Stimulated activated CD4-positive, alpha-beta T cell treated with anti-CD3 and anti-CD28 coated beads, TNF-alpha, amount 100 ng/mL, for 1 hour (primary cell): ENCODE measurements at regions not wholly inside any gene's neighbourhood (a gene's known extent, or its start where the extent isn't known, plus 50 kb on each side); places are given as distances from the start of the nearest gene placed in this dataset.
A peak's percentile ranks its signal among the peaks of the same experiment; 100 is the strongest.
"Not testable (repeated sequence)": the region's sequence is repeated elsewhere in the genome, so short reads cannot be mapped to it uniquely, and the experiment has no call there.

Experiments
- DNase-seq, 3 donors: peaks; one replicate each; pipeline ENCODE4 v3.0.0-alpha.2; 2020; ENCODE audit warnings: low read depth in 3 of 3, low spot score in 1 of 3

DNA sequence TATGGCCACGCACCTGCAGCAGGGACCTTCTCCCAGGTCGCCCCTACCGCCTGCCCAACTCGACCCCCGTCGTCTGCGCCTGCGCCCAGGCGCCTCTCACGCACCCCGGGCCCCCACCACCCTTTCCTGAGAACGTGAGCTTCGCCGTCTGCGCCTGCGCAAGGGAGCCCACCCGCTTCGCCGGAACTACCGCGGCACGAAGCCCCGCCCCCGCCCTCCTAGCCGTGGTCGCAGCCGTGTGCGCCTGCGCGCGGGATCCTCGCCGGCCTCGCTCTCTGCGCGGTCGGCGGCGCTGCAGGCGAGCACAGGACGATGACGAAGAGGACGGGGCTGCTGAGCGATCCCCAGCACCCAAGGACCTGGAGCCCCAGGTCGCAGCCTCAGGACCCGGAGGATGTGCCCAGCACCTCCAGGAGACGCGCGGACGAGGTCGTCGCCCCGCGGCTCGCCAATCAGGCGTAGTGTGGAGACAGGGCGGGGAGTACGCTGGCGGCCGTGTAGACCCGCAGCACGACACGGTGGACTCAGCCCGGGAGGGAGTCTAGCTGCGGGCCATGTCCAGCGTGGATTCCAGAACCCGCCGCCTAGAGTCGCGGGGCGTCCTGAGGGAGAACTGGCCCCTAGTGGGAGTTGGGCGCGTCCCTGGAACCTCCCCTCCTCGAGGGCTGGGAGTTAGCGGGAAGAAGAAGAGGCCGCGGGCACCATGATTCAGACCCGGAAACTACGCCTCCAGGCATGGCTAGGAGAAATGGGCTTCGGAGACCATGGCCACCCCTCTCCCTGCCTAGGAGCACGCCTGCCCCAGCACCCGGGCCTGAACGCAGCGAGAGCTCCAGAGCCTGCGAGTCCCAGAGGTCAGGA lies 1120.8 kb upstream of the TMEM132C start:
- DNase-seq: peak; percentile 32 to 66 (median 64)

DNA sequence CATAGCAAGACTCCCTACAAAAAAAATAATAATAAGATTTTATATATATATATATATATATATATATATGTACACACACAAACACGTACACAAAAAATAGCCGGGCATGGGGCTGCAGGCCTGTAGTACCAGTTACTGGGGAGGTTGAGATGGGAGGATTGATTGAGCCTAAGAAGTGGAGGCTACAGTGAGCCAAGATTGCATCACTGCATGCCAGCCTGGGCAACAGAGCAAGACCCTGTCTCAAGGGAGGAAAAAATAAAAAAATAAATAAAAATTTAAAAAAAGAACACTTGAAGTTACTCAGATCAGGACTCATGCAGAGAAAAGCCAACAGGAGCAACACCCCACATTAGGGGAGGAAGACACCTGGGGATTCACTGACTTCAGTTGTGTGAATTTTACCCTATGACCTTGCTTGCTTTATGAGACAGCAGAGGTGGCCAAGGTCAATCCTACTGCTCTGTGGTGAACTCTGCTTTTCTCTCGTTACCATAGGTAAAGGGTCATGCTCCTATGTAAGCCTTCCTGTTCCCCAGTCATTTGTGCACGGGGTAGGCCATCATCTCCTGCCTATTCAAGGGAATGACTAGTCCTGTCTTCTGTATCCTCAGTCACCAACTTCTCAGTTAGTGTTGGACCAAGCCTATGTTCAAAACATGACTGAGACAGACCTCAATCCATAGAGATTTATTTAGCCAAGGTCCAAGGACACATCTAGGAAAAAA lies 1119.8 kb upstream of the TMEM132C start:
- no peak for DNase-seq

DNA sequence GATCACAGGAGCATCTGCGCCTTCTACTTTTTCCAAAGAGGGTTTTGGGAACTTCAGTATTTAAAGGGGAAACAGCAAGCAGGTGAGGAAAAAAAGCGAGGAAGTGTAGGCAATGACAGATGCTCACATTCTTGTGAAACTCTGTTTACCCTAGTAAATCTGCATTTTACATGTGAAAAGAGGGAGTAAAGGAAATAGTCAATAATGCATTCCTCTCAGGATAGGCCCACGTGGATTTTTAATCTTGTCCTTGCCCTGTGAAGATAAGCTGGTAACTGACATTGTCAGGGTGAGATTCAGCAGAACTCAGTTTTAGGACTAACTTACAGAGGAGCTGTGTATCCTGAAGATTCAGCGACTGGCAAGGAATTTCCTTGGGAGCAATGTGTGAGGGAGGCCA lies 1119.2 kb upstream of the TMEM132C start:
- DNase-seq: no peak

DNA sequence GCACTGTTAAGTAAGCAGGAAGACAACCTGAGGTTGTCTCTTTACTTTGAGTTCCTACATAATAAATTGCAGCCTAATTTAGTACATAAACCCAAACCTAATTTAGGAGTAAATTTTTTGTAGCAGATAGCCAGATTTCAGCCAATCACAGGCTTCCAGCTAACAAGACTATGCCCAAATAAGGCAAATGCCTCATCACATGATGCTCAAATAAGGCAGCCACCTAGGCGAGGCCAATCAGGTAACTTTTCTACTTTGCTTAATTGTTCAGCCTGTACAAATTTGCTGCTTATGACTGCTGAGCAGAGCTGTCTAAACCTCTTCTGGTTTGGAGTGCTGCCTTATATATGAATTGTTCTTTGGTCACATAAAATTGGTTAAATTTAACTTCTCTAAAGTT lies 1118.7 kb upstream of the TMEM132C start:
- no peak for DNase-seq

DNA sequence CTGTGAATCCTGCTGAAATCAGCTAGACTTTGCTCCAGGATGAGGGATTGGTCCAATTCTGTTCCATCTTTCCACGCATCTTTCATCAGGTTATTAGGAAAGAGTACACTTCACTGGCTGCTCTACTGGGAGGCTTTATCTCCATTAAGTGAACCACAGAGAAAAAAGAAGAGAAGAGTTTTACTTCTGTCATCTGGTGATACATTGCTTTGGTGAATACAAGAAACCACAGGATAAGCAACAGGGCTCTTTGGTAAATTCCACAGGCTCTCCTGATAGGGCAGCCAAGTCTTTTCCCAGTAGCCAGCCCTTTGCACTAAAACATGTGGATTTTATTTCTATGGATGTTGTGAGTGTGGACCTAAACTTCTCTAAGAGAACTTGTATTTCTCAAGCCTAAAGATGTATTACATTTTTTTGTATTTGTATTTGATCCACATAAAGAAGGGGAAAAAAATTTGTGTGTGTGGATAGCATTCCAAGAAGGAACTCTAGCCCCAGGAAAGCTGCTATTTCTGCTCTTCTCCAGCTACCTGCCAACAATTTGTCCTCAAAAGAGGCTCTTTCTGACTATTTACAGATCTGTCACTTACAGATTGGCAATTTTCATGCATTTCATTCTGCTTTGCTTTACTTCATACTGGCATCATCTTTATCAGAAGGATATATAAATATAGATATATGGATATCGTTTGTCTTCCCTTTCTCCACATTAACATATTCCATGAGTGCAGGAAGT lies 1117.6 kb upstream of the TMEM132C start:
- DNase-seq: no peak

DNA sequence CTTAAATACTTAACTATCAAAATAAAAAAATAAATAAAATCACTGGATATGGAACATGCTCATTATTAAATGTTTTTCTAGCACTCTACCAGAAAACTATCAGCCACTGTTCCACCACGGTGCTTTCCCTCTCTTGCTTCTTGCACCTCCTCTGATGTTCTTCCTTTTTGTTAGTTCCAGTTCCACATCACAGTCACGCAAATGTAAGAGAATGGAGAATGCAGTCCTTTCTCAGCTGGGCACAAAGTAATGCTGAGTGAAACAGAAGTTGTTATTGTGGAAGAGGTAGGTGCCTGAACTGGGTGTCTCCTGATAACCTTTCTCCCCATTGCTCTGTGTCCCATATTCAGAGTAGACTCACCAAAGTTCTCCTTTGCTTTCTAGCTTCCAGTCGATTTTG lies 1116.9 kb upstream of the TMEM132C start:
- no peak for DNase-seq

DNA sequence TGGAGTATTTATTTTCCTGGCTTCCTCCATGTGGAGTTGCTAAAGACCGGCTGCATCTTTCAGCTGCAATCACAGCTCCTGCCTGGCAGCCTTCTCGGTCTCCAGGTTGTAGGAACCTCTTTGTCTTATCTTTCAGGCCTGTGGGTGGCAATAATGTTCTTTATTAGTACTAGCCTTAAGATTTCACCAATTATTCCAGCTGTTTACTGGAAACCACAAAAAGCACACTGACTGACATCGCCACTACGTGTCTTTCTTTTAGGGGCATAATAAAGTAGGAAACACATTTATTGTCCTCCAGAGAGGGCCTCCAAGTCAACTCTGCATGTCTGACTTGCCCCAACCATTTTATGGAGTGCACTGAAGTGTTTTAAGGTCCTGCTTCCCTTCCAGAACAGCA lies 1116.5 kb upstream of the TMEM132C start:
- no peak for DNase-seq

DNA sequence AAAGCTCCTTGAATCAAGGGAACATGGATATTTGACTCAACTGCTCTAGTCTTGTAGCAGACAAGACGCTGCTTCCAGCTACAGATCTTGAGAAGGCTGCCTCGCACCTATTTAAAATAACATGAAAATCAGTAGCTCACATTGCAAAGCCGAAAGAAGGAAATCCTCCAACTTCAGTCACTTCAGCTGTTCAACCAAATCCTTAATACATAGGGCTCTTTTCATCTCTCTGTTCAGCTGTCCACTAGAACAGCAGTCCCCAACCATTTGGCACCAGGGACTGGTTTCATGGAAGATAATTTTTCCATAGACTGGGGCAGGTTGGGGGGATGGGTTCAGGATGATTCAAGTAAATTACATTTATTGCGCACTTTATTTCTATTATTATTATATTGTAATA lies 1116.0 kb upstream of the TMEM132C start:
- DNase-seq: no peak

DNA sequence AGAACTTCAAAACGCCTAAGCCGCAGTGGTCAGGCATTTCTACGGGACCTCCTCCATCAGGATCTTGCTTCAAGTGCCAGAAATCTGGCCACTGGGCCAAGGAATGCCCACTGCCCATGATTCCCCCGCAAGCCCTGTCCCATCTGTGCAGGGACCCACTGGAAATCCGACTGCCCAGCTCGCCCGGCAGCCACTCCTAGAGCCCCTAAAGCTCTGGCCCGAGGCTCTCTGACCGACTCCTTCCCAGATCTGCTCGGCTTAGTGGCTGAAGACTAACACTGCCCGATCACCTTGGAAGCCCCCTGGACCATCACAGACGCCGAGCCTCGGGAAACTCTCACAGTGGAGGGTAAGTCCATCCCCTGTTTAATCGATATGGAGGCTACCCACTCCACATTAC lies 1113.0 kb upstream of the TMEM132C start:
- no peak for DNase-seq

DNA sequence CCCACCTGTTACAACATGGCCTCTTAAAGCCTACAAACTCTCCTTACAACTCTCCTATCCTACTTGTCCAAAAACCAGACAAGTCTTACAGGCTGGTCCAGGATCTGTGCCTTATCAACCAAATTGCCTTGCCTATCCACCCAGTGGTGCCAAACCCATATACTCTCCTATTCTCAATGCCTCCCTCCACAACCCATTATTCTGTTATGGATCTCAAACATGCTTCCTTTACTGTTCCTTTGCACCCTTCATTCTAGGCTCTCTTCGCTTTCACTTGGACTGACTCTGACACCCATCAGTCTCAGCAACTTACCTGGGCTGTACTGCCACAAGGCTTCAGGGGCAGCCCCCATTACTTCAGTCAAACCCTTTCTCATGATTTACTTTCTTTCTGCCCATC lies 1112.1 kb upstream of the TMEM132C start:
- DNase-seq: not testable (repeated sequence)

DNA sequence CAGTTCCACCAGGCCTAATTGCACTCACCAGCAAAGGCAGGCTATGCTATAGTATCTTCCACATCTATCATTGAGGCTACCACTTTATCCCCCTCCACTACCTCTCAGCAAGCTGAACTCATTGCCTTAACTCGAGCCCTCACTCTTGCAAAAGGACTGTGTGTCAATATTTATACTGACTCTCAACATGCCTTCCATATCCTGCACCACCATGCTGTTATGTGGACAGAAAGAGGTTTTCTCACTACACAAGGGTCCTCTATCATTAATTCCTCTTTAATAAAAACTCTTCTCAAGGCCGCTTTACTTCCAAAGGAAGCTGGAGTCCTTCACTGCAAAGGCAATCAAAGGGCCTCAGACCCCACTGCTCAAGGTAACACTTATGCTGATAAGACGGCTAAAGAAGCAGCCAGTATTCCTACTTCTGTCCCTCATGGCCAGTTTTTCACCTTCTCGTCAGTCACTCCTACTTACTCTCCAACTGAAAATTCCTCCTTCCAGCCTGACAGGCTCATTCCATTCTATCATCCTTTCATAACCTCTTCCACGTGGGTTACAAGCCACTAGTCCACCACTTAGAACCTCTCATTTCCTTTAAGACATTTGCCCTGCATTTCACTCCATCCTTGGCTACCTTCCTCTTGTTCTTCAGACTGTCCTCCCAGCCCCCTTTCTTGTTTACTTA lies 1110.9 kb upstream of the TMEM132C start:
- DNase-seq: not testable (repeated sequence)

DNA sequence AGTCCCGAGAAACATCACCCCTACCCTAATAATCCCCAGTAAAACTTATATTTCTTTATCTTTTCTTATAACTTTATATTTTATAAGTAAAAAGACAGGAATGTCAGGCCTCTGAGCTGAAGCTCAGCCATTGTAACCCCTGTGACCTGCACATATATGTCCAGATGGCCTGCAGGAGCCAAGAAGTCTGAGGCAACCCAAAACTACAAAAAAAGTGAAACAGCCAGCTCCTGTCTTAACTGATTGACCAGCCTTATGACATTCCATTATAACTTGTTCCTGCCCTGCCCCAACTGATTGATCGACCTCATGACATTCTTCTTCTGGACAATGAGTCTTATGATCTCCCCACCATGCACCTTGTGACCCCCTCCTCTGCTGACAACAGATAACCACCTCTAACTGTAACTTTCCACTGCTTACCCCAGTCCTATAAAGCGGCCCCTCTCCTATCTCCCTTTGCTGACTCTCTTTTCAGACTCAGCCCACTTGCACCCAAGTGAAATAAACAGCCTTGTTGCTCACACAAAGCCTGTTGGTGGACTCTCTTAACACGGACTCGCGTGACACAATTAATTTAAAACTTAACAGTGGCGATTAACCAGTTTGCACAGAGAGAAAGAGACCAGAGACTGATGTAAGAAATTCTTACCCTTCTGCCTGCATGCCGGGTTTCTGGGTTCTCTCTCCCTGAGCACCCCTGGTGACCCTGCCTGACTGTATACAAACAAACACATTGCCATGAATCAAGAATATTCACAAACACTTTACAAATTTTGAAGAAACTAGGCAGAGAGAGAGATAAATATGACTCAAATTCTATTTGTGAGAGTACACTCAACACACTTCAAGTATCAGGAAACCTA lies 1109.2 kb upstream of the TMEM132C start:
- DNase-seq: not testable (repeated sequence)

DNA sequence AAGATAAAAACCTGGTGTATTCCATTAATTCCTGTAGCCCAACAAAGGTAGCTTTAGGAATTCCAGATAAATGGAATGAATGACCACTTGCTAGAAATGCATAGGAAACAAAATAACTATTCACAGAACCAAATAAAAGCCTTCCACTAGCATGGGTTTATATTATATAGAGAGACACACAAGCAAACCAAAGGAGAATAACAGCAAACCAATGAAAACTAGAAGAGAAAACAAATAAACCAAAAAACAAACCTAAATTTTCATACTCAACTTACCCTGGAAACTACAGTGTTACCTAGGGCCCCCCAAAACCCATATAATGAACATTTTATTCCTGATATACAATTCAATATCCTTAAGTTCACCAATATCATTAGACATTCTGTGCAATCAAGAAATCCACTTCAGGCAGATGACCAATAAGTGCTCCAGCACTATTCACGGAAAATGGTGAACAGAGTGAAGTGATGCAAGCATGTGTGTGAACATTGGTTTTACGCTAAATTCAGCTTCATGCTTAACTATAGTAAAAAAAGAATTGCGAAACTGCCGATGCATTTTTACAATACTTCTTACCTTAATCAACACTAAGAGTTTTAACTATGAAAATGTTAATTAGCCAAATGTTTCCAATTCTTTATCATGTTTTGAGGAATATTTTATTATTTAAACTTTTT lies 1108.4 kb upstream of the TMEM132C start:
- no peak for DNase-seq

DNA sequence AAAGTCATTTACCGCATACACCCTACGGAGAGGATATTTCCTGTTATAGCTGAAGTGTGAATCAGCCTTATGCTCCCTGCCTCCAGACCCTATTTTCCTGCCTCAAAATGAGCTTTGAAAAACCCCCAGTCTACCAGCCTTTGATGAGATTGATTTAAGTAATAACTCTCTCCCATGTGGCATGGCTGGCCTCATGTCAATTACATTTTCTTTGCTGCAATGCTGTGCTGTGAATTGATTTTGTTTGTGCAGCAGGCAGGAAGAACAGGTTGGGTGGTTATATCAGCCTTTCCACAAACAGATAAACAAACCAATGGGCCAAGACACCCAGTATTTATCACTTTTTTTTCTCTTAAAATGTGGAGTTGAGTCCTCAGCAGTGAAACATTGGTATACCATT lies 1105.5 kb upstream of the TMEM132C start:
- DNase-seq: no peak

DNA sequence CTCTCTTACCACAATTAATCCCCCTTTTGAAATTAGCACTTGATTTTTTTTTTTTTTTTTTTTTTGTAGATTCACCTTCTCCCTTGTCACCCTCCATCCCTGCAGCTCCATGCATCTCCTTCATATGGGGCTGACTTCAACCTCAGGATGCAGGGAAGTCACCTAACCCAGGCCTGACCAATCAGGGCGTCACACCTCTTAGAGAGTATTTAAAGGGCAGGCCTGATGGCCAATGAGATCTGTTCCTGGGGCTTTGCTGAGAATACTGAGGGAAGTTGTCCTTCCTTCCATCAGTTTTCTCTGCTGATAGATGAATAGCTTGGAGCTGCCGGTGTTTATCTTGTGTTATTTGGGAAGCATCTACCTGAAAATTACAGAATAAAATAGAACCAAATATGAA lies 1104.7 kb upstream of the TMEM132C start:
- no peak for DNase-seq

DNA sequence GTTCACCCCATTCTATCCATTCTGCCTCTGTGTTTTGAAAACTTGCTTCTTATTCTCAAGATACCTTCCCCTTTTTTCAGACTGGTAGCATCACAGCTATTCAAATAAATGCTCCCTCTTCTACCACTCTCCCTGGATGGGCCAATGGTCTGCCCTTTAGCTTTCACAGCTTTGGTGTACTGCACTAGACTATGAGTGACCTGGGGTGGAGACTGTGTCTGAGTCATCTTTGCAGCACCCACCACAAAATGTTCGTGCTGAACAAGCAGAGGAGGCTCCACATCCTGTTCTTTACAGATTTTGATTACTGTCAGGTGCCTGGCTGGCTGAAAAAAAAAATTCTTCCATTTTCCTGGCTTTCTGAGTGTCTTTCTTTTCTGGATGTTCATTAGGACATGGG lies 1104.1 kb upstream of the TMEM132C start:
- peak in 2 of 3 donors; percentile 11 to 13 for DNase-seq

DNA sequence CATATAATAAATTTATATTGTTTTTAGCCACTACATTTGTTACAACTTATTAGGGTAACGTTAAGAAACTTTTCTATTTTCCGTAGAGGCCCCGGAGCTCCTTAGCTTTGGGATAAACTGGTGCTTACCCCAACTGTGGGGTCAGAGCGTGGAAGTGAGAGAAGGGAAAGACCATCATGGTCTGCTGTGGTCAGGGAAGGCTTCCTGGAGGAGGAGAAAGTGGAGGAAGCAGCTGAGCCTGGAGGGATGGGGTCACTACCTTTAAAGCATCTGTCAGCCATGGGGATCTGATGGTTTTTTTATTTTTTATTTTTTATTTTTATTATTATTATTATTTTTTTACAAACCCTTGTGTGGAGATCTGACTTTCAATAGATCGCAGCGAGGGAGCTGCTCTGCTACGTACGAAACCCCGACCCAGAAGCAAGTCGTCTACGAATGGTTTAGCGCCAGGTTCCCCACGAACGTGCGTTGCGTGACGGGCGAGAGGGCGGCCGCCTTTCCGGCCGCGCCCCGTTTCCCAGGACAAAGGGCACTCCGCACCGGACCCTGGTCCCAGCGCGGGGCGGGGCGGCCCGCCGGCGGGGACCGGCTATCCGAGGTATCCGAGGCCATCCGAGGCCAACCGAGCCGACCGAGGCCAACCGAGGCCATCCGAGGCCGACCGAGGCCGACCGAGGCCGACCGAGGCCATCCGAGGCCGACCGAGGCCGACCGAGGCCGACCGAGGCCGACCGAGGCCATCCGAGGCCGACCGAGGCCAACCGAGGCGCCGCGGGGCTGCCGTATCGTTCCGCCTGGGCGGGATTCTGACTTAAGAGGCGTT lies 1101.2 kb upstream of the TMEM132C start:
- peak; percentile 65 to 83 (median 67) for DNase-seq

DNA sequence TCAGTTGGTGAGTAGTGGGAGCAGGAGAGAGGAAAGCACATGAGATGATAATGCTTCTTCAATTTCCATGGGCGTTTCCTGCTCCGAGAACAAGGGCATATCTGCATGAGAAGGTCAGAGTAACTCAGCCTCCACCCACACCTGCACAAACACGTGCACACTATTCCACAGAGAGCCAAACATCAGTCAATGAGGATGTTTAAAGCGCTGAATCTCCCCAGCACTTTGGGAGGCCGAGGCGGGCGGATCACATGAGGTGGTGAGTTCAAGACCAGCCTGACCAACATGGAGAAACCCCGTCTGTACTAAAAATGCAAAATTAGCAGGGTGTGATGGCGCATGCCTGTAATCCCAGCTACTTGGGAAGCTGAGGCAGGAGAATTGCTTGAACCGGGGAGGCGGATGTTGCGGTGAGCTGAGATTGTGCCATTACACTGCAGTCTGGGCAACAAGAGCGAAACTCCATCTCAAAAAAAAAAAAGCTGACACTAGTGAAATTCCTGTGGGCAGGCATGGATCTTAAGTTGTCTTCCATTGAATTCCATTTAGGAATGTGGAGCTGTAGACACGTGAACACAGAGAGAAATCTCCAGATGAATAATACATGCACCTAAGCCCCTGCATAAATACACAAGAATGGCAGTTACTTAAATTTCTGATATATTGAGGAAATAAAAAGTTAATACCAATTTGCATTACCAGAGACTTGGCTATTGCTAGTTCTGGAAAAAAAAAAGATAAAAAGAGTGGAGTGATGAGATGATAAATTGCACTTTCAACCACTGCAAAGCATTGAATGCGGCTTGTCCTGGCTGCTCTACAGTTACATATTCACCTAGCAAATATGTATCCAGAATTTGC lies 1097.4 kb upstream of the TMEM132C start:
- DNase-seq: no peak
